NOMO-1 (cell line): ENCODE measurements at regions not wholly inside any gene's neighbourhood (a gene's known extent, or its start where the extent isn't known, plus 50 kb on each side); places are given as distances from the start of the nearest gene placed in this dataset.

Experiments used
- DNase-seq, 2 experiments: peaks; one replicate each; lab custom pipeline; 2025; ENCODE audit not compliant: unreplicated experiment in 2 of 2; lab: John Stamatoyannopoulos, UW

DNA sequence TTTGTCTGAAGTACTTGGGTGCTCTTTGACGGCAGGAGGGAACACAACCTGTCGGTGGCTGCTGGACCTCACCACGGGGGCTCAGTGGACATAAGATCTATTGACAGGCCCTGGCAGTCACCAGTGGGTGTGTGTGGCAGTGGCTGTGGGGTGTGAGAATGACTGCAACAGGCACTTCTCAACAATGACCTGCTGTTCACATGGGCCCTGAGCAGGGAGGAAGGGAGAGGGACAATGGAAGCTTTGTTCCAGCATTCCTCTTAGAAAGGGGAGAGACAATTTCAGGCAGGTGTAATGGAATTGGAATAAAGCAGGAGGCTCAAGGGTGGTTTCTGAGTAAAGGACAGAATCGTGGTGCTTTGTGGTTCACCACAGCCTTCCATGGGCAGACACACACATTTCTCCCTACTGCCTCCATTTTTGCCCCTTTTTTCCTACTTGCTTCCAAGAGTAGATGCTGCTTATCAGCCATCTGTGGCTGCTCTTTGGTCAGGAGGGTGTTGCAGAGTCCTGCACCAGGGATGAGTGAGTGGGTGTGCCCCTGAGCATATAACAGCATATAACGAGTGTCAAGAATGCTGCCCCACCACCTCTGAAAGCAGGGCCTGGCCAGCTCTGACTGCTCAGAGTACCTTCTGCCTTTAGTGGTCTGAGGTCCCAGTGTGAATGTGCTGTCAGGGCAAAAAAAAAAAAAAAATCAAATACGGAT is 267.7 kb downstream of the RASSF9 start:
- no peak for DNase-seq

DNA sequence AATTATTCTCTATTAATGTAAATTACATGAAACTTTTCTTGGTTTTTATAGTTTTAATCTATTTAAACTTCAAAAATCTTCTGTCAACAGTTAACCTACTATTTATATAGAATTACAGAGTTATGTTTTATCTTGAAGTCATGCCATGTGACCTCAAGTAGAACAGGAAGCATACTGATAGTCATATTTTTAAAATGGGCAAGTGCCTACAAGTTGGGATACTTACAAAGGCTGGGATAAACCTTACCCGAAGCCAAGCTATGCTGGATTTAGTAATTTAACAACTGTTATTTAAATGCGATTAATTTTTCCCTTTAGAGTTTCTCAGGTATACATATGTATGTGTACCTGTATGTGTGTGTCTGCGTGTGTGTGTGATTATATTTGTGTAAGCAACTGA is 266.9 kb downstream of the RASSF9 start:
- DNase-seq, result no peak

DNA sequence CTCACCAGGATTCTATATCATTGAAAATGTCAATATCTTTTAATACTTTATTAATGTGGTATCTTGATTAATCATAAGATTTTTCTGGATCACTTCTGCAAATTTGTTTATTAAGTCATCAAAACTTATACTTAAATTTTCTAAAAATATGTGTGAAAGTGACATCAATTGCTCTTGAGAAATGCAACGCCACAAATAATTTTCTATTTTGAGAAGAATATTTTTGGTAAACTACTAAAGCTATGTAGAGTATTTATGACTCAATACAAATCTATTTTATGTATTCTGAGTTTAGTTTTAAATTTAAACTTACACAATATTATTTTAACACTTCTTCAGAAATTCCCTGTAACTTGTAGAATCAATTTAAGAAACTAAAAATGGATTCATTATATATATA is 263.3 kb downstream of the RASSF9 start:
- DNase-seq, result no peak

DNA sequence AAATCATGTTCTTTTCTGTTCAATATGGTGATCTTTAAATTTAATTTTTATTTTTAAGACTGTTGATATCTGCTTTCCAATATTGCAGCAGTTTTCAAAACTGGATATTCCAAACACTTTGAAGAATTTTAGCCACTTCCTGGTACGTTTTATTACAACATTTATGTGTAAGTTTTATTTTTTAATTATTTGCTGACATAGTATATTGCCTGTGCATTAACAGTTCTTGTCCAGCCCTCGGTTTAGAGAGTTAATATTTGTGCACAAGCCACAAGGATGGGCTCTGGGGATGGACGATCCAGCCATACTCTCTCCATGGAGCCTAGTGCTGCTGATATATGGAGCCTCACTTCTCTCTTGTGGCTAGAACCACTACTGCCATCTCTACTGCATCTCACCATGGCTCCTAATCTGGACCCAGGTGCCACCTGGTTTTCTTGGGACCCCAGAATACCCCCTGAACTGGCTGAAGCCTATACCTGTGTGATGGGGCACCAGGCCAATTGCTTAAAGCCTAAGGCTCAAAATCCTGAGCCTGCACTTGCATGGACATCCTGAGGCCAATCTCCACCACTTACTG is 262.5 kb downstream of the RASSF9 start:
- no peak for DNase-seq

- DNase-seq, result no peak
Measured at GRCh38 chr12:85574291-85574690, 261.9 kb downstream of the RASSF9 start.

GRCh38 chr12:85575120-85576096 is 260.8 kb downstream of the RASSF9 start:
- peak in 1 of 2 experiments; percentile 30 for DNase-seq

DNA sequence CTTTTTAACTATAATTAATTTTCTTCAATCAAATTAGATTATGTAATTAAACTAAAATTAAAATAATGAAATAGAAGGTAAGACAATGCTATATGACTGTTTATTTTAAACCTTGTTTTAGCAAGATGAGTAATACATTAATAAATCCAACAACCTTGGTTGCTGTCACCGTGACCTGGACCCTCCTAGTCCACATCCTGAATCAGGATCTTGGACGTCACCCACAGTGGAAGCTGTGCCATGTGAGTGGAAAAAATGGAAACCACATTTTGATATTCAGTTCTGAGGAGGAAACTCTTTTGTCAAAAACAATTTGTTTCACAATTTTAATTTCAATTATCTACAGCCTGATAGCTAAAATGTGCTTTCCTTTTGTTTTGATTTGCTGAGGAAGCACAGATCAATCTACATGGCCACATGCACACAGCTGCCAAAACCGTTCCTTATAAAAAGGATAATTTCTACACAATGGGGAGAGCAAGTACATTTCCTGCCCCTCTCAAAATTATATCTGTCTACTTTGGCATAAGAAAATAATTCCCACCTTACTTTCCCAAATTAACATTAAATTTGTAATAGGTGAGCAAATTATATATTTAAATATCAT is 255.5 kb downstream of the RASSF9 start:
- no peak for DNase-seq

DNA sequence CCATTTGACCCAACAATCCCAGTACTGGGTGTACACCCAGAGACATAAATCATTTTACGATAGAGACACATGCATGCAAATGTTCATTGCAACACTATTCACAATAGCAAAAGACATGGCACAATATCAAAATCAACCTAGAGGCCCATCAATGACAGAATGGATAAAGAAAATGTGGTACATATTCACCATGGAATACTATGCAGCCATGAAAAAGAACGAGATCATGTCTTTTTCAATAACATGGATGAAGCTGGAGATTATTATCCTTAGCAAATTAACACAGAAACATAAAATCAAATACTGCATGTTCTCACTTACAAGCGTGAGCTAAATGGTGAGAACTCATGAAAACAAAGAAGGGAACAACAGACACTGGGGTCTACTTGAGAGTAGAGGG is 249.1 kb downstream of the RASSF9 start:
- no peak for DNase-seq

- DNase-seq, result no peak
Measured at GRCh38 chr12:85588221-85588620, 248.0 kb downstream of the RASSF9 start.

GRCh38 chr12:85600841-85601240 is 235.4 kb downstream of the RASSF9 start:
- no peak for DNase-seq

GRCh38 chr12:85603556-85603955 is 232.7 kb downstream of the RASSF9 start:
- no peak for DNase-seq

DNA sequence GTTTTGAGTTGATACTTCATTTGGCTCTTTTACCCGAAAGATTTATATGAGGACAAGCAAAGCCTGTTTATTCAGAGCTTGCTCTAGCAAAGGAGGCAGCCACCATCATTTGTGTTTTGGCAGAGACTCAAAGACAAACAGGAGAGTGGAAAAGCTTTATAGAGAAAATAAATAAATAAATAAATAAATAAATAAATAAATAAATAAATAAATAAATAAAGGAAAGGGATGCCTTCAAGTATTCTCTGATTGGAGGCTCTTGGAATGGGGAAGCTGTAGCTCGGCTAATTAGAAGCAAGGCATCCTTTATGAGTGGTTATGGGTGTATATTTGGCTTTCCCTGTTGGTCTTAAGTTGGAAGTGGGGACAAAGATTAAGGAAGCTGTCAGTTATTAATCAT is 229.8 kb downstream of the RASSF9 start:
- no peak for DNase-seq

DNA sequence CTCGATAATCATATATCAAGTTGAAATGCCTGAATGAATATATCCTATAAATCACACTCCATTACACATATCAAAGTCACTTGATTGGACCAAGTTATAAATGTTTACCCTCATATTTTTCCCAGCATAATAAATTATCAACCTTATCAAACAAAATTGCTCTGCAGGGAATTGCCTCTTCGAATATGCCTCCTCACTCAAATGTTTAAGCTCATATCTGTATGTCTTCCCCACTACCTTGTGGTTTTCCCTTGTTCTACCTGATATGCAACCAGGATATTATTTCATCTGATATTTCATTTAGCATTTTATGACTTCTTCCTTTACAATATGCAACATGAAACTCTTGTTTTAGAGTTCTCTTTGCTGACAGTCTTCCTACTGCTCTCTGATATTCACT is 226.4 kb downstream of the RASSF9 start:
- no peak for DNase-seq

DNA sequence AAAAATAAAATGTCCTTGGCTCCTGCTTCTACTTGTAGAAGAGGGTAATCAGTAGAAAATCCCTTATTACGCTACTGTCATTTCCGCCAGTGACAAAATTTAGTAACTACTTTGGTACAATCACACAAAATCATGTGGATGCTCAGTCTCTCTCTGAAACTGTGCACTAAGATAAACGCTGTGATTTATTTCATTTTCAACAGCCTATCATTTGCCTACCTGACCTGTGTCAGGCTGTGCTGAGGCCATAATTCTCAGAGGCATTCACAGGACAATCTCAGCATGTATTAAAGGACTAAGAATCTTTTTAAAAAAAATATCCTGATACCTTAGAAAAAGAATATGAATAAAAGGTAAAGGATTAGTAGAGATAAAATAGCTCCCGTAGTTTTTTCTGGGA is 226.0 kb downstream of the RASSF9 start:
- DNase-seq, result no peak

GRCh38 chr12:85616201-85616600 is 220.0 kb downstream of the RASSF9 start:
- no peak for DNase-seq

DNA sequence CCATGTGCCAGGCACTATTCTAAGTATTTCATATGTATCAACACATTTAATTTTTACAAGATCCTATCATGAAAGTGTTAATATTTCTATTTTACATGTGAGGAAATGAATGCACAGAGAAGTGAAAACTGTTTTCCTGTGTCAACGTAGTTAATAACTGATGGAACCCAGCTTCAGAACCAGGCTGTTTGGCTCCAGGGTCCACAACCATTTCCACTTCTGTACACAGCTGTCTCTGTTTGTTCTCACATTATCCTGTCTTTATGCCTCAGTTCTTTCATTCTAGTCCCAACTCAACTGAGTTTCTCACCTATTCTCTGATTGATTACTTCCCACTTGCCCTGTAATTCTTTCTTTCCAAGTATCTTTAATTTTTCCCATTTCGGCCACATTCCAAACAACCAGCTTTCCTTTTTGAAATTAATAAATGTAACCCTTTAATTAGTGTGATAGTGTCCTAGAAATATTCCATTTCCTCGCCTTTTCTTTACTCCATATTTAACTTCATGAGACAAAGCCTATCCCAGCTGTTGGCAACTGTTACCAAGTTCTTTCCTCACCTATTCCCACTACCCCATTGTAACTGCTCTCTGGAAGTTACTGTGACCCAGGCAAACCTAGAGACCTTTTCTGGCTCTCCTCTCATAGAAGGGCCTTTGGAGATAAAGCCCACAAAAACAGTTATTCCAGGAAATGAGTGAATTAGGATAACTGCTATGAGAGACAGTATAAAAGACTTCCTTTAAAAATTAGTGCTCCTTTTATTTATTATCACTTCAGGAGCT is 218.7 kb downstream of the RASSF9 start:
- DNase-seq, result no peak

GRCh38 chr12:85621041-85621440 is 215.2 kb downstream of the RASSF9 start:
- DNase-seq, result no peak

GRCh38 chr12:85623763-85624162 is 212.4 kb downstream of the RASSF9 start:
- DNase-seq, result no peak

DNA sequence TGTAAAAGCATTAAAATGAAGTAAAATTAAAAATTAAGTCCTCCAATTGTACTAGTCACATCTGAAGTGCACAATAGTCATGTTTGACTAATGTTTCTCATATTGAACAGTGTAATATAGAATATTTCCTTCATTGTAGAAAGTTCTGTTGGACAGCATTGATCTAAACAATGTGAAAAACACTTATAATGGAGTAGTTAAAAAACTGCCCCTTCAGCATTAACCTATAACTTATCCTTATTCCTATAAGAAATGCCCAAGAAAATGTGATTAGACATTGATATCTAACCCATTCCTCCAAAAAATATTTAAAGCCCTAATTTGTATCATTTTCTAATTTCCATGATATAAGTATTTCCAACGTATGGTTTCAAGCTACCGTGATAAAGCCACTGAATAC is 210.7 kb downstream of the RASSF9 start:
- no peak for DNase-seq

- peak; percentile 41 to 59 for DNase-seq
Measured at GRCh38 chr12:85626001-85626783, 210.0 kb downstream of the RASSF9 start.
